ENCODE measurements at regions not wholly inside any gene's neighbourhood (a gene's known extent, or its start where the extent isn't known, plus 50 kb on each side); places are given as distances from the start of the nearest gene placed in this dataset.

GRCh38 chr11:37110385-37110784 is 512.3 kb upstream of the RAG2 start:
- TF ChIP-seq SMC3 (conservative IDR thresholded peaks at IDR 0.05; ENCODE audit: poor library complexity) (no peak), CTCF (IDR thresholded peaks at IDR 0.05; ENCODE audit: poor library complexity, severe bottlenecking) (no peak), EZH2 (IDR thresholded peaks at IDR 0.05; ENCODE audit: borderline replicate concordance, insufficient read depth, low read length, poor library complexity, severe bottlenecking) (no peak)
